Activated T-helper 17 cell treated with anti-CD3 and anti-CD28 coated beads, Interleukin-2, amount 50 U/mL, for 72 hours (primary cell): ENCODE measurements at regions not wholly inside any gene's neighbourhood (a gene's known extent, or its start where the extent isn't known, plus 50 kb on each side); places are given as distances from the start of the nearest gene placed in this dataset.

ENCODE experiments used
- ATAC-seq: fragments of 150-1000 bp; cut with Tn5 transposase; replicated peaks from 2 replicates; pipeline ENCODE4 v1.10.0; 2021; ENCODE audit warnings: mild to moderate bottlenecking, moderate library complexity
- H3K27ac Mint-ChIP-seq: one replicate; pipeline ENCODE4 v1.8.0; 2022; ENCODE audit warnings: mixed read lengths
- H3K27me3 Mint-ChIP-seq: one replicate; pipeline ENCODE4 v1.8.0; 2022; ENCODE audit warnings: mixed read lengths
- H3K36me3 Mint-ChIP-seq: one replicate; pipeline ENCODE4 v1.8.0; 2022; ENCODE audit warnings: low read depth, mild to moderate bottlenecking, mixed read lengths
- H3K4me1 Mint-ChIP-seq: one replicate; pipeline ENCODE4 v1.8.0; 2022; ENCODE audit warnings: mixed read lengths
- H3K4me3 Mint-ChIP-seq: one replicate; pipeline ENCODE4 v1.8.0; 2022; ENCODE audit warnings: mild to moderate bottlenecking, mixed read lengths
- H3K9me3 Mint-ChIP-seq: one replicate; pipeline ENCODE4 v1.8.0; 2022; ENCODE audit warnings: mixed read lengths

GRCh38 chr4:19888587-19888986 is 363.1 kb upstream of the SLIT2 start:
- Mint-ChIP-seq H3K4me1 (no peaks in the 10 kb centered on the region), H3K27ac (no peak overlapping the region), H3K27me3 (no peaks in the 10 kb centered on the region), H3K4me3 (no peak overlapping the region), H3K9me3 (peaks cover 10% of the 10 kb centered on the region), H3K36me3 (no peaks in the 10 kb centered on the region)
- no peak for ATAC-seq

GRCh38 chr4:19883841-19884240 is 367.9 kb upstream of the SLIT2 start:
- Mint-ChIP-seq H3K27me3 (no peaks in the 10 kb centered on the region), H3K36me3 (no peaks in the 10 kb centered on the region), H3K4me1 (no peaks in the 10 kb centered on the region), H3K9me3 (peaks cover 11% of the 10 kb centered on the region), H3K4me3 (no peak overlapping the region), H3K27ac (no peak overlapping the region)
- no peak for ATAC-seq

GRCh38 chr4:19880206-19880605 is 371.5 kb upstream of the SLIT2 start:
- no peak overlapping the region for H3K4me3 Mint-ChIP-seq
- no peaks in the 10 kb centered on the region for H3K36me3 Mint-ChIP-seq
- no peaks in the 10 kb centered on the region for H3K4me1 Mint-ChIP-seq
- H3K9me3 Mint-ChIP-seq: peaks cover 3% of the 10 kb centered on the region
- H3K27me3 Mint-ChIP-seq: no peaks in the 10 kb centered on the region
- ATAC-seq: no peak
- no peak overlapping the region for H3K27ac Mint-ChIP-seq

- ATAC-seq: no peak
- H3K27ac Mint-ChIP-seq: no peak overlapping the region
Measured at GRCh38 chr4:19879330-19879729, 372.4 kb upstream of the SLIT2 start.

GRCh38 chr4:19857991-19858390 is 393.7 kb upstream of the SLIT2 start:
- no peaks in the 10 kb centered on the region for H3K4me1 Mint-ChIP-seq
- no peak for ATAC-seq
- H3K36me3 Mint-ChIP-seq: no peaks in the 10 kb centered on the region
- no peaks in the 10 kb centered on the region for H3K27me3 Mint-ChIP-seq
- H3K4me3 Mint-ChIP-seq: no peak overlapping the region
- H3K9me3 Mint-ChIP-seq: peaks cover 12% of the 10 kb centered on the region
- no peak overlapping the region for H3K27ac Mint-ChIP-seq

More at GRCh38 chr4:19879330-19879729, 372.4 kb upstream of the SLIT2 start:
- peaks cover 6% of the 10 kb centered on the region for H3K9me3 Mint-ChIP-seq
- H3K36me3 Mint-ChIP-seq: no peaks in the 10 kb centered on the region
- H3K27me3 Mint-ChIP-seq: no peaks in the 10 kb centered on the region
- no peaks in the 10 kb centered on the region for H3K4me1 Mint-ChIP-seq
- no peak overlapping the region for H3K4me3 Mint-ChIP-seq

- H3K4me1 Mint-ChIP-seq: no peaks in the 10 kb centered on the region
- H3K9me3 Mint-ChIP-seq: peaks cover 13% of the 10 kb centered on the region
- no peak for ATAC-seq
- H3K4me3 Mint-ChIP-seq: no peak overlapping the region
- H3K27ac Mint-ChIP-seq: no peak overlapping the region
- no peaks in the 10 kb centered on the region for H3K27me3 Mint-ChIP-seq
- no peaks in the 10 kb centered on the region for H3K36me3 Mint-ChIP-seq
Measured at GRCh38 chr4:19857380-19857779, 394.3 kb upstream of the SLIT2 start.

GRCh38 chr4:19850909-19851308 is 400.8 kb upstream of the SLIT2 start:
- H3K9me3 Mint-ChIP-seq: peaks cover 15% of the 10 kb centered on the region
- no peak overlapping the region for H3K4me3 Mint-ChIP-seq
- no peak overlapping the region for H3K27ac Mint-ChIP-seq
- H3K4me1 Mint-ChIP-seq: no peaks in the 10 kb centered on the region
- no peak for ATAC-seq
- no peaks in the 10 kb centered on the region for H3K27me3 Mint-ChIP-seq
- no peaks in the 10 kb centered on the region for H3K36me3 Mint-ChIP-seq

GRCh38 chr4:19844446-19844845 is 407.3 kb upstream of the SLIT2 start:
- no peaks in the 10 kb centered on the region for H3K36me3 Mint-ChIP-seq
- H3K4me1 Mint-ChIP-seq: no peaks in the 10 kb centered on the region
- H3K4me3 Mint-ChIP-seq: no peak overlapping the region
- H3K9me3 Mint-ChIP-seq: peaks cover 11% of the 10 kb centered on the region
- no peak overlapping the region for H3K27ac Mint-ChIP-seq
- no peaks in the 10 kb centered on the region for H3K27me3 Mint-ChIP-seq
- no peak for ATAC-seq

GRCh38 chr4:19842471-19842870 is 409.2 kb upstream of the SLIT2 start:
- H3K4me3 Mint-ChIP-seq: no peak overlapping the region
- H3K27ac Mint-ChIP-seq: no peak overlapping the region
- peaks cover 14% of the 10 kb centered on the region for H3K9me3 Mint-ChIP-seq
- no peaks in the 10 kb centered on the region for H3K4me1 Mint-ChIP-seq
- H3K27me3 Mint-ChIP-seq: no peaks in the 10 kb centered on the region
- ATAC-seq: no peak
- no peaks in the 10 kb centered on the region for H3K36me3 Mint-ChIP-seq

GRCh38 chr4:19838858-19839257 is 412.8 kb upstream of the SLIT2 start:
- Mint-ChIP-seq H3K36me3 (no peaks in the 10 kb centered on the region), H3K9me3 (peaks cover 18% of the 10 kb centered on the region), H3K27me3 (no peaks in the 10 kb centered on the region), H3K4me1 (no peaks in the 10 kb centered on the region), H3K4me3 (no peak overlapping the region), H3K27ac (no peak overlapping the region)
- ATAC-seq: no peak

- Mint-ChIP-seq H3K36me3 (no peaks in the 10 kb centered on the region), H3K27ac (no peak overlapping the region), H3K27me3 (no peaks in the 10 kb centered on the region), H3K4me1 (no peaks in the 10 kb centered on the region), H3K9me3 (peaks cover 8% of the 10 kb centered on the region), H3K4me3 (no peak overlapping the region)
- ATAC-seq: no peak
Measured at GRCh38 chr4:19835429-19835828, 416.3 kb upstream of the SLIT2 start.

GRCh38 chr4:19832411-19832810 is 419.3 kb upstream of the SLIT2 start:
- Mint-ChIP-seq H3K27ac (no peak overlapping the region), H3K9me3 (peaks cover 10% of the 10 kb centered on the region), H3K36me3 (no peaks in the 10 kb centered on the region), H3K4me3 (no peak overlapping the region), H3K27me3 (no peaks in the 10 kb centered on the region), H3K4me1 (no peaks in the 10 kb centered on the region)
- no peak for ATAC-seq

GRCh38 chr4:19831644-19832285 is 419.9 kb upstream of the SLIT2 start:
- Mint-ChIP-seq H3K4me1 (no peaks in the 10 kb centered on the region), H3K27me3 (no peaks in the 10 kb centered on the region), H3K27ac (no peak overlapping the region), H3K4me3 (no peak overlapping the region), H3K36me3 (no peaks in the 10 kb centered on the region), H3K9me3 (peaks cover 7% of the 10 kb centered on the region)
- no peak for ATAC-seq

- H3K4me3 Mint-ChIP-seq: no peak overlapping the region
- H3K27ac Mint-ChIP-seq: no peak overlapping the region
- H3K27me3 Mint-ChIP-seq: no peaks in the 10 kb centered on the region
- H3K4me1 Mint-ChIP-seq: no peaks in the 10 kb centered on the region
- H3K36me3 Mint-ChIP-seq: no peaks in the 10 kb centered on the region
- ATAC-seq: no peak
- H3K9me3 Mint-ChIP-seq: peaks cover 6% of the 10 kb centered on the region
Measured at GRCh38 chr4:19829101-19829500, 422.6 kb upstream of the SLIT2 start.

GRCh38 chr4:19823781-19824180 is 427.9 kb upstream of the SLIT2 start:
- Mint-ChIP-seq H3K36me3 (no peaks in the 10 kb centered on the region), H3K9me3 (peaks cover 14% of the 10 kb centered on the region), H3K4me3 (no peak overlapping the region), H3K27me3 (no peaks in the 10 kb centered on the region), H3K27ac (no peak overlapping the region), H3K4me1 (no peaks in the 10 kb centered on the region)
- no peak for ATAC-seq

- ATAC-seq: no peak
- peaks cover 16% of the 10 kb centered on the region for H3K9me3 Mint-ChIP-seq
Measured at GRCh38 chr4:19819737-19820136, 432.0 kb upstream of the SLIT2 start.

More at GRCh38 chr4:19819737-19820136, 432.0 kb upstream of the SLIT2 start:
- Mint-ChIP-seq H3K36me3 (no peaks in the 10 kb centered on the region), H3K27me3 (no peaks in the 10 kb centered on the region), H3K4me3 (no peak overlapping the region), H3K27ac (no peak overlapping the region), H3K4me1 (no peaks in the 10 kb centered on the region)
